LNCaP clone FGC (cell line): ENCODE measurements at regions not wholly inside any gene's neighbourhood (a gene's known extent, or its start where the extent isn't known, plus 50 kb on each side); places are given as distances from the start of the nearest gene placed in this dataset.

Experiments used
- DNase-seq: peaks from one replicate; pipeline ENCODE4 v3.0.0-alpha.2; 2011; ENCODE audit warnings: low read depth
- H3K4me3 ChIP-seq: 2 replicates; pipeline ENCODE4 v1.5.1; 2011; ENCODE audit warnings: mild to moderate bottlenecking, low read depth, low read length, control low read depth
- CTCF ChIP-seq: IDR thresholded peaks from 2 replicates; pipeline ENCODE4 v1.5.1; 2012; ENCODE audit warnings: mild to moderate bottlenecking; ENCODE audit not compliant: control insufficient read depth, insufficient read depth; ENCODE audit errors: extremely low read depth

- TF ChIP-seq CTCF: no peak
- H3K4me3 ChIP-seq: no peak overlapping the region
- DNase-seq: no peak
Observed at GRCh38 chr9:120294003-120294402, 286.0 kb downstream of the CDK5RAP2 start.

- no peak overlapping the region for H3K4me3 ChIP-seq
- TF ChIP-seq CTCF: no peak
- DNase-seq: no peak
Observed at GRCh38 chr9:120292606-120293005, 287.4 kb downstream of the CDK5RAP2 start.

GRCh38 chr9:120291050-120291449 lies 288.9 kb downstream of the CDK5RAP2 start:
- H3K4me3 ChIP-seq: no peak overlapping the region
- no peak for TF ChIP-seq CTCF
- no peak for DNase-seq

- peak; percentile 64 for DNase-seq
- no peak overlapping the region for H3K4me3 ChIP-seq
- TF ChIP-seq CTCF: no peak
Observed at GRCh38 chr9:120289990-120290975, 289.7 kb downstream of the CDK5RAP2 start.

- no peak for DNase-seq
- TF ChIP-seq CTCF: no peak
- no peak overlapping the region for H3K4me3 ChIP-seq
Observed at GRCh38 chr9:120289098-120289497, 290.9 kb downstream of the CDK5RAP2 start.

- no peak for DNase-seq
- H3K4me3 ChIP-seq: no peak overlapping the region
- TF ChIP-seq CTCF: no peak
Observed at GRCh38 chr9:120286530-120286929, 293.4 kb downstream of the CDK5RAP2 start.
